ENCODE measurements at regions not wholly inside any gene's neighbourhood (a gene's known extent, or its start where the extent isn't known, plus 50 kb on each side); places are given as distances from the start of the nearest gene placed in this dataset.

GRCh38 chr12:76247026-76247646 is 101.1 kb downstream of the BBS10 start:
- TF ChIP-seq POLR2A (IDR thresholded peaks at IDR 0.05) (no peak), CTCF (IDR thresholded peaks at IDR 0.05) (no peak)
